ENCODE measurements at regions not wholly inside any gene's neighbourhood (a gene's known extent, or its start where the extent isn't known, plus 50 kb on each side); places are given as distances from the start of the nearest gene placed in this dataset.
"Not testable (repeated sequence)": the region's sequence is repeated elsewhere in the genome, so short reads cannot be mapped to it uniquely, and the experiment has no call there.

GRCh38 chr2:87548681-87549536 is 199.0 kb upstream of the PLGLB2 start:
- DNase-seq, result not testable (repeated sequence)

DNA sequence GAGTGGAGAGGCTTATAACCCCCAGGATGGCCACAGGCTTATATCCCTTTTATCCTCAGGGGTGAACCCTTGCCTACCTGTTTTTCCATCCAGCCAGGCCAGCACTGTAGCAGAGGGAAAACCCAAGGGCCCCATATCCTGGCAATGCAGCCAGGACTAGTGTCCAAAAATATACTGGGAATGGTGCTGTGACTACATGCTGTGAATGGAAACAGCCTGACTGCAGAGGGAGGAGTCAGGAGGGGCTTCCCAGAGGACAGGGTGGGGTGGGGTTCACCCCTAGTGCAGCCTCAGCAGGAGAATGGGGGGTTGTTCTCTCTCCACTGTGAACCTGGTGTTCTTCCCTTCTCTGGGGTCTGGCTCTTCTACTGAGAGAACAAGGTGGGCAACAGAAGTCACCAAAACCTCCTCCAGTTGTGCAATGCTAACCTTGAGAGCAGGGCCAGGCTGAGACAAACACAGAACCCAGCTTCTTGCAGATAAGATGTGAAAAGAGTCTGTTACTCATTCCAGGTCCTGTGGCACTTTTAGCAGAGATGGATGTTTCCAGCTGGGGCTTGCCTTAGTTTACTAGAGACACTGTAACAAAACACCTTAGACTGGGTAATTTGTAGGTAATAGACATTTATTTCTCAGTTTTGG is 198.2 kb upstream of the PLGLB2 start:
- DNase-seq, result not testable (repeated sequence)

- not testable (repeated sequence) for DNase-seq
These were observed 193.2 kb upstream of the PLGLB2 start for GRCh38 chr2:87554678-87555077.

DNA sequence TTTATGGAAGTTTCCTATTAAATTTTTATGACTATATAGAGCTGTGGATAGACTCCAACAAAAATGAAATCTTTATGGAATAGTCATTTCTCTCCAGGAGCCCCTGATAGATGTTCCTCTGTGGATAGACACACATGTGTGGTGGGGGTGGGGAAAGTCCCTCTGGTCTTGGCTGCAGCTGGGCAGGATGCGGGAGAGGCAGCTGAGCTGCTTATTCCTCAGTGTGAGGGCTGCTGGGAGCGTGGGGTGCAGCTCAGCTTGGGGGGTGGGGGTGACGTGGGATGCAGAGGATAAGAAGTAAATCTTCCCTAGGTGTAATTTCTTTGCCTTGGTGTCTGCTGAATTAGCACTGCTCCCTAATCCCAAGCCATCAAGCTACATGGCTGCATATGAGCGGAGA is 192.8 kb upstream of the PLGLB2 start:
- DNase-seq, result not testable (repeated sequence)

DNA sequence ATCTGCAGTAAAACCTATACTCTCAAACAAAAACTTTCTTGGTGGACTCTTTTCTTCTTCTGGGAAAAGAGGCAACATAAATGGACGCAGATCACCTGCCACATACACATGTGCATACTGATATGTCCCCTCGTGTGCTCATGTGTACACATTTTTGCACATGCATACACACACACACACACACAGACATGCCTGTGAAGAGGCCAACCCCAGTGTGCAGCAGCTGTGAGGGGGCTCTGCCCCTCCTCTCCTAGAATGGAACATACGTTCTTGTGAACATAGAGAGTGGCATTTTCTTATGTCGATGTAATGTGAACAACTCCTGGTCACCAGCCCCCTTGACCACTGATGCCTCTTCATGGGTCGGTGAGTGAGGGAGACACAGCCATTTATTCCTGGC is 188.9 kb upstream of the PLGLB2 start:
- not testable (repeated sequence) for DNase-seq

- not testable (repeated sequence) for DNase-seq
These were observed 188.2 kb upstream of the PLGLB2 start for GRCh38 chr2:87559735-87560134.

GRCh38 chr2:87565116-87565515 is 182.8 kb upstream of the PLGLB2 start:
- DNase-seq, result not testable (repeated sequence)

DNA sequence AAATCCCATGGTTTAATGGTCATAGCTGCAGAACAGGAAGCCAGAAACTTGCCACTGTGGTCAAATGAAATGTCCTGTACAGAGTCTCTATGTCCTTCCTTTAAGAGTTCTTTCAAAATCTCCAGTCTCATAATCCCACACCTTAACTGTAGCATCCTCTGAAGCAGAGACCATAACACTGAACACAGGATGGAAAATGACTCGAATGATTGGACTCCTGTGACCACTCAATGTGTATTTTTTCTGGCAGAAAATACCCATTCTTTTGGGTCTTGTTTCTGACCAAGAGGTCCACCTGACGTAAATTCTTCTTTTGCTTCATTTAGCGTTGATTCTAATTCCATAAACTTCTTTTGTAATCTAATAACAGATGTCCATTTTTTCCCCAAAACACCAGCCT is 181.4 kb upstream of the PLGLB2 start:
- not testable (repeated sequence) for DNase-seq

- DNase-seq, result not testable (repeated sequence)
These were observed 180.8 kb upstream of the PLGLB2 start for GRCh38 chr2:87567093-87567492.

DNA sequence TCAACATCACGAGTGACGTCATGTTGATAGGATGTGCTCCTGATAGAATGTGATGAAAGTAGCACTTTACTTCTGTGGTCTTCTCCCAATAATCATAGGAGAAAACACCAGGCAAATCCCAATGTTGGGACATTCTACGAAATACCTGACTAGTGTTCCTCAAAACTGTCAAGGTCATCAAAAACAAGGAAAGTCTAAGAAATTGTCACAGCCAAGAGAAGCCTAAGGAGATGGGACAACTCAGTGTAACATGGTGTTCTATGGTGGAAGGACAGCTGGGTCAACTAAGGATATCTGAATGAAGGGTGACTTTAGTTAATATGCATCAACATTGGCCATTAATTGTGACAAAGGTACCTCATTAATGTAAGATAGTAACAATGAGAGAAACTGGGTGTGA is 180.0 kb upstream of the PLGLB2 start:
- DNase-seq, result not testable (repeated sequence)

- DNase-seq, result not testable (repeated sequence)
These were observed 179.2 kb upstream of the PLGLB2 start for GRCh38 chr2:87568554-87569278.

GRCh38 chr2:87569689-87570397 is 178.0 kb upstream of the PLGLB2 start:
- not testable (repeated sequence) for DNase-seq

DNA sequence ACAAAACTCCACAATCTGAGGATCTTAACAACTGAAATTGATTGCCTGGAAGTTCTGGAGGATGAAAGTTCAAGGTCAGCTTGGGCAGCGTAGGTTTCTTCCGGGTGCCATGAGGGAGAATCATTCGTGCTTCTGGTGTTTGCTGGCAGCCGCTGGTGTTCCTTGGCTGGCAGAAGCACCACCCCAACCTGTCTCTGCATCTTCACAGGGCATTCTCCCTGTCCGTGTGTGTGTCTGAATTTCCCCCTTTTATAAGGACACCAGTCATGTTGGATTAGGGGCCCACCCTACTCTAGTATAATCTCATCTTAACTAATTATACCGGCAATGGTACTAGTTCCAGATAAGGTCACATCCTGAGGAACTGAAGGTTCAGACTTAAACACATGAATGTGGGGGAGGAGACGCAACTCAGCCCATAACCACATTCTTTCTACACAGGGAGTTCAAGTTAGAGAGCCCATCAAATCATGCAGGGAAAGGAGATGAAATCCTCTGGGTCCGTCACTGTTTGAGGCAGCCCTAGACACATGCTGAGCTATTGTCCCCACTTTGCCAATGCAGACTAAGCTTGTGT is 175.9 kb upstream of the PLGLB2 start:
- not testable (repeated sequence) for DNase-seq

GRCh38 chr2:87572906-87573305 is 175.0 kb upstream of the PLGLB2 start:
- DNase-seq, result not testable (repeated sequence)

DNA sequence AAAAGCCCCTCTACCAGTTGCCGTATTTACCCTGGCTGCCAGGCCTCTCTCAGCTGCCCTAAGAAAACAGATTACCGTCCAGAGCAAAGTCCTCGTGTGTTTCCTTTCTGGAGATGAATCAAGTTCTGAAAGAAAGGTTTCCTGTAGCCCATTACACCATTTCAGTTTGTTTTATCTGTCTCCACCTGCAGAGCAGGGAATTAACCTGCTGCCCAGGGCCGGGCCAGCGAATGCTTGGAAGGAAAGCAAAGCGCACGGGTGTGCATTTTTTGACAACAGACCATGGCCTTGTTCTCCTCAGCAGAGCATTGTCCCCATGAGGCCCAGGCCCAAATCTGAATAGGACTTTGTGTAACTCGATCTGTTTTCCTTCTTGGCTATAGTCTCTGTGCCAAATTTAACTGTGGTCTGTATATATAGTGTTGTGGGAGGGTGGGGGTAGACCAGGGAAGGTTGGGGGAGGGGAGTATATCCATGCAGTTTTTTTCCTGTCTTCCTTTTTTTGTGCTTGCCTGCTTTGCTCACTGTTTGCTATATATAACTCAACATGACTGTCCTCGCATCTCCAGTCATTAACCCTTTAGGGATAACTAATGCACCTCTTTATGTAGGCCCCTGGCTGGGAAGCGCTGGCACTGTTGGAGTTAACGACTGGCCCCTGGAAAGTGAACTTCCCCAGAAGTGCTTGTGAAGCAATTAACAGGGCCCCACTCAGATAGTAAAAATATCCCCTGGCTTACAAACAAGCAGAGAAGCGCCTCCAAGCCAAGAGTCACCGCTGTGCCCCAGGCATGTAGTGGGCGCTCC is 174.3 kb upstream of the PLGLB2 start:
- not testable (repeated sequence) for DNase-seq

- DNase-seq, result not testable (repeated sequence)
These were observed 173.4 kb upstream of the PLGLB2 start for GRCh38 chr2:87574193-87575119.

DNA sequence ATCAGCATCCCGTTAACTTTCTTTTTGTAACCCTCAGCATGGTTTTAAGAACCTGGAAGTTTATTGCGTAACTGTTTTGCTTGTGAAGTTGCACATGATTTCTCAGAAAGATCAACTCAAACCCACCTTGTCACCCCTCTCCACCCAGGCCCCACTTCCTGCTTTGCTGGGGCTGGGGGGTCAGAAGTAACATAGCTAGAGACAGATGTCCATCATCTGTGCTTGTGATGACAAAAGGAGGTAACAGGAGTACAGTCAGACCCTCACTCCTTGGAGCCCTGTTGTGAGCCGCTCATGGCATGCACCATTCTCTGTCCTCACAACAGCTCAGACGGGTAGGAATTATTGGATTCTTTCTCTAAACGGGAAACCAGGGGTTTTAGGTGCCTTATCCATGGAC is 172.7 kb upstream of the PLGLB2 start:
- not testable (repeated sequence) for DNase-seq

GRCh38 chr2:87577358-87577757 is 170.5 kb upstream of the PLGLB2 start:
- not testable (repeated sequence) for DNase-seq

GRCh38 chr2:87582152-87582551 is 165.7 kb upstream of the PLGLB2 start:
- DNase-seq, result not testable (repeated sequence)

DNA sequence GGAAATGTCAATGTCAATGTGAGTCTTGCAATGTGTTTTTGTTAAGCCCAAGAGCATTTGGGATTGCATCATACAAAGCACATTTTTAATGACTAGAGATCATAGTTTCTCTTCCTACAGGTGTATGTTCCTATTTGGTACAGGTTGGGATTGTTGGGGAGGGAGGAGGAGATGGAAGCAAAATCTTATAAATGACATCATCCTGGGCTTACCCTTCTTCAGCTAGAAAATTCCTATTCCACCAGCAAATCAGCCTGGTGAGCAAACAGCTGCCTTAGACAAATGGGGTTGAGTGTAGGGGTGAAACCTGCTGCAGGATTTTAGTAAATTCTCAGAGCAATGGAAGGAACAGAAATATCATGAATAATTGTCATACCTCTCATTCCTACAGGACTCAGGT is 165.3 kb upstream of the PLGLB2 start:
- DNase-seq, result not testable (repeated sequence)
